ENCODE measurements at regions not wholly inside any gene's neighbourhood (a gene's known extent, or its start where the extent isn't known, plus 50 kb on each side); places are given as distances from the start of the nearest gene placed in this dataset.

DNA sequence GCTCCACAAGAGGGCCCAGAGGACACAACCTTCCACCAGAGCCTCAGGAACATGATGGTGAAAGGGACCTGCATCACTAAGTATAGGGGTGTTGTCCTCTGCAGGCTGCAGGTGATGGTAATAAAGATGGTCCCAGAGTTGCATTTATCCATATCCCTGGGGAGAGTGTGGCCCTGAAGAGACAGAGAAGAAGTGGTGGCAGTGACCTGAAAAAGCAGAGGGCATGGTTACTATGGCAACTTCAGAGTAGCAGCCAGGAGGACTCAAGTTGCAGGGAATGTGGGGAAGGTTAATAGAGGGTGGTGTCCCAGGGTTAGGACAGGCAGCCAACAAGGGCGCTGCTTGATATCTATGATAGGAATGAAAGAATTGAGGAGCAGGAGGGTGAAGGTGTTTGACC is 57.1 kb downstream of the HLA-A start:
- Histone ChIP-seq H3K4me1 (ENCODE audit: control insufficient read depth, insufficient read depth, low read length, unreplicated experiment) (peaks cover 11% of the 10 kb centered on the region), H2AFZ (ENCODE audit: low read length, unreplicated experiment) (no peak overlapping the region), H3K36me3 (ENCODE audit: insufficient read depth, low read length) (no peaks in the 10 kb centered on the region), H3K27ac (ENCODE audit: low read depth, low read length) (no peak overlapping the region), H3K4me3 (ENCODE audit: low read depth, low read length) (no peak overlapping the region), H3K27me3 (ENCODE audit: insufficient read depth, low read length) (peaks cover 6% of the 10 kb centered on the region; the same call in 1 of the 2 replicates), H3K79me2 (ENCODE audit: control insufficient read depth, insufficient read depth, low read length, unreplicated experiment) (no peaks in the 10 kb centered on the region)

- peaks cover 6% of the 10 kb centered on the region; the same call in 1 of the 2 replicates for H3K27me3 ChIP-seq (ENCODE audit: insufficient read depth, low read length)
- H3K27ac ChIP-seq (ENCODE audit: low read depth, low read length): no peak overlapping the region
- H3K4me3 ChIP-seq (ENCODE audit: low read depth, low read length): no peak overlapping the region
- peaks cover 6% of the 10 kb centered on the region for H3K4me1 ChIP-seq (ENCODE audit: control insufficient read depth, insufficient read depth, low read length, unreplicated experiment)
- H3K79me2 ChIP-seq (ENCODE audit: control insufficient read depth, insufficient read depth, low read length, unreplicated experiment): no peaks in the 10 kb centered on the region
- H3K36me3 ChIP-seq (ENCODE audit: insufficient read depth, low read length): no peaks in the 10 kb centered on the region
- no peak overlapping the region for H2AFZ ChIP-seq (ENCODE audit: low read length, unreplicated experiment)
These were observed 57.9 kb downstream of the HLA-A start for GRCh38 chr6:30000156-30000791.

DNA sequence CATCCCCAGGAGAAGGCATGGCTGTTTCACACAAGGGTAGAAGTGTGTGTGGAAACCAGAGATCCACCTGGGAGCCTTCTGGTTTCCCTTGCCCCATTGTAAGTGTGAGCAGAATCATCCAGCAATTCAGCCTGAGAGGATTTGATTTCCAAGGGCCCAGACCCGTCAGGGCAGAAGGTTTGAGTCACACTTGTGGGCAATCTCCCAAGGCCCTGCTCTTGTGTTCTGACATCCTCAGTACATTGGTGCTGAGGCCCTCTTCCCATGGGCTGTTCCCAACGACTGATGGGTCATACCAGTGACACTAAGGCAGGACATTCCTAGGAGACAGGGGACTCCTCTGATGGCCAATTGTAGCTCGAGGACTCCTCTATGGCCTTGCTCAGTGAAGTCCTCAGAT is 58.2 kb upstream of the POLR1H start:
- Histone ChIP-seq H3K4me1 (ENCODE audit: control insufficient read depth, insufficient read depth, low read length, unreplicated experiment) (peaks cover 7% of the 10 kb centered on the region), H3K36me3 (ENCODE audit: insufficient read depth, low read length) (no peaks in the 10 kb centered on the region), H2AFZ (ENCODE audit: low read length, unreplicated experiment) (no peak overlapping the region), H3K27me3 (ENCODE audit: insufficient read depth, low read length) (peaks cover 18% of the 10 kb centered on the region), H3K79me2 (ENCODE audit: control insufficient read depth, insufficient read depth, low read length, unreplicated experiment) (no peaks in the 10 kb centered on the region), H3K4me3 (ENCODE audit: low read depth, low read length) (no peak overlapping the region), H3K27ac (ENCODE audit: low read depth, low read length) (no peak overlapping the region)

GRCh38 chr6:30005482-30005881 is 55.6 kb upstream of the POLR1H start:
- no peaks in the 10 kb centered on the region for H3K36me3 ChIP-seq (ENCODE audit: insufficient read depth, low read length)
- H2AFZ ChIP-seq (ENCODE audit: low read length, unreplicated experiment): no peak overlapping the region
- H3K27ac ChIP-seq (ENCODE audit: low read depth, low read length): no peak overlapping the region
- H3K79me2 ChIP-seq (ENCODE audit: control insufficient read depth, insufficient read depth, low read length, unreplicated experiment): no peaks in the 10 kb centered on the region
- H3K4me3 ChIP-seq (ENCODE audit: low read depth, low read length): no peak overlapping the region
- peaks cover 7% of the 10 kb centered on the region for H3K4me1 ChIP-seq (ENCODE audit: control insufficient read depth, insufficient read depth, low read length, unreplicated experiment)
- peaks cover 25% of the 10 kb centered on the region for H3K27me3 ChIP-seq (ENCODE audit: insufficient read depth, low read length)

GRCh38 chr6:30006170-30007131 is 54.6 kb upstream of the POLR1H start:
- H3K79me2 ChIP-seq (ENCODE audit: control insufficient read depth, insufficient read depth, low read length, unreplicated experiment): no peaks in the 10 kb centered on the region

DNA sequence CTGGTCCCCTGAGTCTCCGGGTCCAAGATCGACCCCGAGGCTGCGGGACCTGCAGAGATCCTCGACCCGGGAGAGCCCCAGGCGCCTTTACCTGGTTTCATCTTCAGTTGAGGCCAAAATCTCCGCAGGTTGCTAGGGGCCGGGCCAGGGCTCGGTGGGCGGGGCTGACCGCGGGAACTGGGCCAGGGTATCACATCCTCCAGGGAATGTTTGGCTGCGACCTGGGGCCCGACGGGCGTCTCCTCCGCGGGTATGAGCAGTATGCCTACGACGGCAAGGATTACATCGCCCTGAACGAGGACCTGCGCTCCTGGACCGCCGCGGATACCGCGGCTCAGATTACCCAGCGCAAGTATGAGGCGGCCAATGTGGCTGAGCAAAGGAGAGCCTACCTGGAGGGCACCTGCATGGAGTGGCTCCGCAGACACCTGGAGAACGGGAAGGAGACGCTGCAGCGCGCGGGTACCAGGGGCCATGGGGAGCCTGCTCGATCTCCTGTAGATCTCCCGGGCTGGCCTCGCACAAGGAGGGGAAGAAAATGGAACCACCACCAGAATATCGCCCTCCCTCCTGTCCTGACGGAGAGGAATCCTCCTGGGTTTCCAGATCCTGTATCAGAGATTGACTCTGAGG is 53.8 kb upstream of the POLR1H start:
- H3K36me3 ChIP-seq (ENCODE audit: insufficient read depth, low read length): no peaks in the 10 kb centered on the region
- H3K4me1 ChIP-seq (ENCODE audit: control insufficient read depth, insufficient read depth, low read length, unreplicated experiment): peaks cover 7% of the 10 kb centered on the region
- no peak overlapping the region for H3K27ac ChIP-seq (ENCODE audit: low read depth, low read length)
- H3K27me3 ChIP-seq (ENCODE audit: insufficient read depth, low read length): peaks cover 25% of the 10 kb centered on the region
- H3K79me2 ChIP-seq (ENCODE audit: control insufficient read depth, insufficient read depth, low read length, unreplicated experiment): no peaks in the 10 kb centered on the region
- H2AFZ ChIP-seq (ENCODE audit: low read length, unreplicated experiment): no peak overlapping the region
- peak overlapping the region; percentile 70 for H3K4me3 ChIP-seq (ENCODE audit: low read depth, low read length)

More at GRCh38 chr6:30006170-30007131, 54.6 kb upstream of the POLR1H start:
- peak overlapping the region; percentile 70 for H3K4me3 ChIP-seq (ENCODE audit: low read depth, low read length)
- no peaks in the 10 kb centered on the region for H3K36me3 ChIP-seq (ENCODE audit: insufficient read depth, low read length)
- peaks cover 7% of the 10 kb centered on the region for H3K4me1 ChIP-seq (ENCODE audit: control insufficient read depth, insufficient read depth, low read length, unreplicated experiment)
- peak overlapping the region; percentile 13 for H2AFZ ChIP-seq (ENCODE audit: low read length, unreplicated experiment)
- H3K27me3 ChIP-seq (ENCODE audit: insufficient read depth, low read length): peaks cover 25% of the 10 kb centered on the region
- H3K27ac ChIP-seq (ENCODE audit: low read depth, low read length): no peak overlapping the region

- H3K27me3 ChIP-seq (ENCODE audit: insufficient read depth, low read length): peaks cover 25% of the 10 kb centered on the region
- peaks cover 7% of the 10 kb centered on the region for H3K4me1 ChIP-seq (ENCODE audit: control insufficient read depth, insufficient read depth, low read length, unreplicated experiment)
- no peaks in the 10 kb centered on the region for H3K79me2 ChIP-seq (ENCODE audit: control insufficient read depth, insufficient read depth, low read length, unreplicated experiment)
- no peak overlapping the region for H3K4me3 ChIP-seq (ENCODE audit: low read depth, low read length)
- no peak overlapping the region for H3K27ac ChIP-seq (ENCODE audit: low read depth, low read length)
- H3K36me3 ChIP-seq (ENCODE audit: insufficient read depth, low read length): no peaks in the 10 kb centered on the region
- no peak overlapping the region for H2AFZ ChIP-seq (ENCODE audit: low read length, unreplicated experiment)
These were observed 52.0 kb upstream of the POLR1H start for GRCh38 chr6:30009113-30009512.
